Esophagus squamous epithelium (tissue), 4 donors: ENCODE measurements at regions not wholly inside any gene's neighbourhood (a gene's known extent, or its start where the extent isn't known, plus 50 kb on each side); places are given as distances from the start of the nearest gene placed in this dataset.

ENCODE experiments used
- POLR2A ChIP-seq, 4 donors: fragments of 450-650 bp; IDR thresholded peaks; one replicate each; pipeline ENCODE4 v1.6.1; 2017; ENCODE audit warnings: antibody characterized with exemption in 4 of 4, mild to moderate bottlenecking in 4 of 4, moderate library complexity in 3 of 4
- TF ChIP-seq, protein P1 (sequence below), 6 experiments: fragments of 450-650 bp in 4 of 6; fragments of 200-600 bp in 2 of 6; sonication (generic) in 2 of 6; IDR thresholded peaks; one replicate each; pipeline ENCODE4 v1.5.1; 2016 to 2019; ENCODE audit warnings: antibody characterized with exemption in 6 of 6, mild to moderate bottlenecking in 4 of 6, moderate library complexity in 4 of 6

DNA sequence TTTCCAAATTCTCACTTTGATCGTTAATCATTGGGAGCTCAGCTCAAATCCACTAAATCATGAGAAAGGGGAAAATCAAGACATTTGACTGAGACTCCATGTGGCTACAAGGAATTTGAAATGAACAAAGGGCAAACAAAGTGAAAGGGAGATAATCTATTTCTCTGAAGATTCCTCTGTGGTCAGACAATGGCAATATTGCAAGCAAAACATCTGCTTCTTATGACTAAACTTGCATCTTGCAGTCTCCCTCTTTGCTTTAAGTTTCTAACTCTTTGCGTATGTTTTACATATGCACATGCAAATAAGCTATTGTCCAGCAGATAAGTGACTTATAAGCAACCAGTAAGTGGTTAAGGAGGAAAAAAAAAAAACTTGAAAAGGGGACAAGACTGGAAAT, 299.1 kb upstream of the NXPH2 start:
- TF ChIP-seq, protein P1, sequence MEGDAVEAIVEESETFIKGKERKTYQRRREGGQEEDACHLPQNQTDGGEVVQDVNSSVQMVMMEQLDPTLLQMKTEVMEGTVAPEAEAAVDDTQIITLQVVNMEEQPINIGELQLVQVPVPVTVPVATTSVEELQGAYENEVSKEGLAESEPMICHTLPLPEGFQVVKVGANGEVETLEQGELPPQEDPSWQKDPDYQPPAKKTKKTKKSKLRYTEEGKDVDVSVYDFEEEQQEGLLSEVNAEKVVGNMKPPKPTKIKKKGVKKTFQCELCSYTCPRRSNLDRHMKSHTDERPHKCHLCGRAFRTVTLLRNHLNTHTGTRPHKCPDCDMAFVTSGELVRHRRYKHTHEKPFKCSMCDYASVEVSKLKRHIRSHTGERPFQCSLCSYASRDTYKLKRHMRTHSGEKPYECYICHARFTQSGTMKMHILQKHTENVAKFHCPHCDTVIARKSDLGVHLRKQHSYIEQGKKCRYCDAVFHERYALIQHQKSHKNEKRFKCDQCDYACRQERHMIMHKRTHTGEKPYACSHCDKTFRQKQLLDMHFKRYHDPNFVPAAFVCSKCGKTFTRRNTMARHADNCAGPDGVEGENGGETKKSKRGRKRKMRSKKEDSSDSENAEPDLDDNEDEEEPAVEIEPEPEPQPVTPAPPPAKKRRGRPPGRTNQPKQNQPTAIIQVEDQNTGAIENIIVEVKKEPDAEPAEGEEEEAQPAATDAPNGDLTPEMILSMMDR (IDR thresholded peaks at IDR 0.05) = no peak
- TF ChIP-seq POLR2A (IDR thresholded peaks at IDR 0.05) = no peak
